Erythroblast (primary cell): ENCODE measurements at regions not wholly inside any gene's neighbourhood (a gene's known extent, or its start where the extent isn't known, plus 50 kb on each side); places are given as distances from the start of the nearest gene placed in this dataset.
"Not testable (repeated sequence)": the region's sequence is repeated elsewhere in the genome, so short reads cannot be mapped to it uniquely, and the experiment has no call there.

Experiments
- DNase-seq, 2 experiments: peaks; one replicate each; lab custom pipeline; 2025; lab: John Stamatoyannopoulos, UW
- GATA1 ChIP-seq: IDR thresholded peaks from 2 replicates; pipeline ENCODE4 v1.6.1; 2011; ENCODE audit warnings: low read depth, mild to moderate bottlenecking, control low read depth, low read length, moderate library complexity
- POLR2A ChIP-seq: IDR thresholded peaks from 2 replicates; pipeline ENCODE4 v1.6.1; 2011; ENCODE audit warnings: mild to moderate bottlenecking, low read length

DNA sequence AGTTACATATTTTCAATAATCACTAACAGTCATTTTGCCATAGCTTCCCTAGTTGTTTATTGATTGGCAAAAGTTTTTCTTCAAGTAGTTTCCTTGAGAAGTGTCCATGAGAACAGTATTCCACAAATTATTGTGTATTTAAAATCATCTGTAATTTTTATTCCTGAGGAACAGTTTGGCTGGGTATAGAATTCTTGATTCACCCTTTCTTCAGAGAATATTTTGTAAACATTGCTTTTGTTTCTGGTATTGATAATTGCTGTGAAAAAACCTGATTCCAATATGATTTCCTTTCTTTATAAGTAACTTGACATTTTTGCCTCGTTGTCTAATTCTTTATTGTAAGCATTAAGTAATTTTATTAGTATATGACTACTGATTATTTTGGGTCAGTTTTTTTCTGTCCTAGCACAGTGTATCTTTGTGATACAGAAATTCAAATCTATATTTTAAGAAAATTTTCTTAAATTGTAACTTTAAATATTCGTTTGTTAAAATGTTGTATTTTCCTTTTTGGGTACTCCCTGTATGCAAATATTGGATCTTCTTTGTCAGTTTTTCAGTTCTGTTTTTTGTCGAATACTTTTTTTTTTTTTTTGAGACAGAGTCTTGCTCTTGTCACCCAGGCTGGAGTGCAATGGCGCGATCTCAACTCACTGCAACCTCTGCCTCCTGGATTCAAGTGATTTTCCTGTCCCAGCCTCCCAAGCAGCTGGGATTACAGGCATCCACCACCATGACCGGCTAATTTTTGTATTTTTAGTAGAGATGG is 162.0 kb upstream of the ATP2B1 start:
- DNase-seq, result no peak
- no peak for TF ChIP-seq GATA1

DNA sequence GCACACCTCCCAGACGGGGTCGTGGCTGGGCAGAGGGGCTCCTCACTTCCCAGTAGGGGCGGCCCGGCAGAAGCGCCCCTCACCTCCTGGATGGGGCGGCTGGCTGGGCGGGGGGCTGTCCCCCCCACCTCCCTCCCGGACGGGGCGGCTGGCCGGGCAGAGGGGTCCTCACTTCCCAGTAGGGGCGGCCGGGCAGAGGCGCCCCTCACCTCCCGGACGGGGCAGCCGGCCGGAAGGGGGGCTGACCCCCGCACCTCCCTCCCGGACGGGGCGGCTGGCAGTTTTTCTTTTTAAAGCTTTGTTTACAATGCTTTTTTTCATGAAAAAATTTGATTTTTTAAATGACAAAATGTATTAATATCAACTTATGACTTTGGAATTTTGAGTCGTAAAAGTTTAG is 159.0 kb upstream of the ATP2B1 start:
- DNase-seq, result not testable (repeated sequence)

DNA sequence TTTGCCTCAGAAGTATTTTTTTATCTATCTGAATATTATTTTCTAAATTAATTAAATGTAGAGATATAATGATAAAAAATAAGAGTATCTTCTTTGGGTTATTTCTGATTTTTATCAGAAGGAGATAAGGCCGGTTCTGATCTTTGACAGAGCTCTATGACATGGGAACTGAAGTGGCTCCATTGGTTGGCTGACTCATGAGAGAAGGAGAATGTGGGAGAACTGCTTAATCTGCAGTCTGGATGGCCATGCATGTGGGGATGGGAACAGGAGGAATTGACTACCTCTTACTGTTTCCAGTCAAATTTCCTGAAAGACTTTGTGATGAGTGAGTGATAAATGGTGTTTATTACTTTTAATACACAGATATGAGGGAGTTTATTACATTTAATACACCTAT is 155.8 kb upstream of the ATP2B1 start:
- no peak for TF ChIP-seq GATA1
- no peak for TF ChIP-seq POLR2A
- DNase-seq, result no peak

DNA sequence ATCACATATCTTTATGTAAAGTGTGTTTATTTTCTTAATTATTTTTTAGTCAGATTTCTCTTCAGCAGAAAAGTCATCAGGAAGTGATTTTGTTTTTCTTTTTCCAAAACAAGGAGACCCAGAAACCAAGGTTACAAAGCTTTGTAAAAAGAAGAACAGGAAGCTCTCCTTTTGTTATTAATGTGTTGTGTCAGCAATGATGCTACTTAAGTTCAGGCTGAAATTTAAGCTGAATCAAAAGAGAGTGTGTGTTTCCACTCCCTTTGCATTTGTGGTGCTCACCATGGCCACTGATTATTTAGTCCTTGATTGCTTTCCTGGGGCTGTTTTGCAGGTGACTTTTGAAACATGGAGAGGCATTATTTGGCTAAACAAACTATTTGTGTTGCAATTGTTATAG is 155.3 kb upstream of the ATP2B1 start:
- TF ChIP-seq GATA1 (no peak), POLR2A (no peak)
- DNase-seq, result no peak

DNA sequence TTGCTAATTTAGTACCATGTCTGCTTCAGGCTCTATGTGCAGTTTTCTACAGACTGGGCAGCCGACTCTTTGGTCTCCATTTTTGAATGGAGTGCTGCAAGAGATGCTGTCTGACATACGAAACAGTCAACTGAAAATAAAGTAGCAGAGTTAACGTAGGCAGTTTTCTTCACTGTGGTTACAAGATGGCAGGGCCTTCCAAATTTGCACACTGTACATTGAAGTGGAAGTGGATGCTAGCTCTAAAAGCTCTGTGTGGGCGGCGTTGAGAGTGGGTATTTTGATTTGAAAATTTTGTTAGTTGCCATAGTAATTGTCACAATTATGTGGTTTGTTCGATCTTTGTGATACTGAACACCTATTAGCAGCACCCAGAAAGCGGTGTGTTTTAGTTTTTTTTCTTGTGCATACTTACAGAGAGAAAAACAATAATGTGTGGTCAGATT is 154.9 kb upstream of the ATP2B1 start:
- TF ChIP-seq POLR2A, result no peak
- TF ChIP-seq GATA1, result no peak
- DNase-seq, result no peak

DNA sequence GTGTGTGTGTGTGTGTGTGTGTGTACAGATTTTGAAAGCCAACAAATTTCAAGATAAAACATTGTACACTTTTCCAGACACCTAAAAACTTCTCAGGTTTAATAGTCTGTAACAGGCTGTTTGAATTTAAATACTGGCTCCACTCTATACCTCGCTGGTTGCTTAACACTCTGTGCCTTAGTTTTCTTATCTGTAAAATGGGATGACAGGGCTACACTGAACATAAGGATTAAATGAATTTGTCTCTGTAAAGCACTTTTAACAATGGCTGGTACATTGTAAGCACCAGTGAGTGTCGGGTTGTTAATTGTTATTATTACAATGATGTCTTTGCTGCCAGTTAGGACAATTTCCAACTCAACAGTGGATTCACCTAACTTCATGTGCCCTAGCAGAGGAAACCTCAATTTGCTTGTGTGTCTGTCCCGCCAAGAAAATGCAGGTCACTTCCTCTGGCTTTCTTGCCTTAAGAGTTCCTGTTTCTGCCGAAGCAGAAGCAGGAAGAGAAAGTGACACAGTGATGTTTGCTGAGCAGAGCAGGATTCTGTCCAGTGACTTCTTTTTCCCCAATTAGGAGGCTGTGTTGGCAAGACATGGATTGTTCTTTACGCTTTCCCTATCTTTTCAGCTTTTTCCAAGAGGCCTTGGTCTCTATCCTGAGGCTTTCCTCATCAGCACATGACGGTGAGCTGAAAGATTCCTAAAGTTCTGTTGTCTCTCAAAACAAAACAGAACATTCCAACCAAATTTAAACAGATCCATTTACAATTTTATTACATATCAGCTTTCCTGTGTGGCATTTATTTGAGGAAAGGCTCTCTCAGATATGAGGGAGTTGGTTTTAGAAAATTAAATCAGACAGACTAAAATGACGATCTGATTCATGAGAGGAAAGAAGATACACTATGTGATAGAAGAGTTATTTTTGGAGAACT is 154.1 kb upstream of the ATP2B1 start:
- no peak for TF ChIP-seq GATA1
- no peak for TF ChIP-seq POLR2A

DNA sequence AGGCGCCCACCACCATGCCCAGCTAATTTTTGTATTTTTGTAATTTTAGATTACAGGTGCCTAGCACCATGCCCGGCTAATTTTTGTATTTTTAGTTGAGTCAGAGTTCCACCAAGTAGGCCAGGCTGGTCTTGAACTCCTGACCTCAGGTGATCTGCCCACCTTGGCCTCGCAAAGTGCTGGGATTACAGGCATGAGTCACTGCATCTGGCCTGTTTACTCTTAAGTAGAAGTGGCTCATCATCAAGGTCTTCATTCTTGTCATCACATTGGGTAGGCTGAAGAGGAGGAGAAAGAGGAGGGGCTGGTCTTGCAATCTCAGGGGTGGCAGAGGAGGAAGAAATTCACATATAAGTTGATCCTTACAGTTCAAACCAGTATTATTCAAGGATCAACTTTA is 152.4 kb upstream of the ATP2B1 start:
- no peak for TF ChIP-seq POLR2A
- TF ChIP-seq GATA1, result no peak
- DNase-seq, result peak in 1 of 2 experiments; percentile 34

More for the DNA sequence above, 154.1 kb upstream of the ATP2B1 start:
- peak in 1 of 2 experiments; percentile 6 for DNase-seq

DNA sequence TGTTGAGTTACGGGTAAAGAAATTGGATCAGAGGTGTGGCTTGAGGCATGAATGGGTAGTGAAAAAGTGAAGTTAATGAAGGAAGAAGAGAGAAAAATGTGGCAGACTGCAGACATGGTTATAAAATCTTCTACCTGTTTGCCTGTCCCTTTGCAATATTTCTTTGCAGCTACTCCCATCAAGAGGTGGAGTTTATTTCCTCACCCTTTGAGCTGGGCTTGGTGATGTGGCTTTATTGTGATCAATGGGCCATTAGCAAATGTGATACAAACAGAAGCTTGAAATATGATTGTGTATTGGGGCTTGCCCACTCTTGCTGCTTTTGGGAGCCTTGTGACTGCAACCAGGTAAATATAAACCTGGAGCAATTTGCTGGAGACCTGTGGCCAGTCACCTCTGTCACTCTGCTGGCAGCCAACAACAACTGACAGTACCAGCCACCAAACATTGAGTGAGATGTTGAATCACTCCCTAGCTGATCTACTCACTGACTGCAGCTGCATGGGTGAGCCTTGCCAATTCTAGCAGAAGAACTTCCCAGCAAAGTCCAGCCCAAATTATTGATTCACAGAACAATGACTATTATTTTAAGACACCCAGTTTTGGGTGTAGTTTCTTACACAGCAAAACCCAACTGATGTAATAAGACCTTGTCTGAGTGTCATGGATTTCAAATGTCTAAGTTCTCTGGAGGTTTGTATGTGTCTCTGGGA is 151.0 kb upstream of the ATP2B1 start:
- TF ChIP-seq GATA1, result no peak
- no peak for TF ChIP-seq POLR2A
- no peak for DNase-seq

DNA sequence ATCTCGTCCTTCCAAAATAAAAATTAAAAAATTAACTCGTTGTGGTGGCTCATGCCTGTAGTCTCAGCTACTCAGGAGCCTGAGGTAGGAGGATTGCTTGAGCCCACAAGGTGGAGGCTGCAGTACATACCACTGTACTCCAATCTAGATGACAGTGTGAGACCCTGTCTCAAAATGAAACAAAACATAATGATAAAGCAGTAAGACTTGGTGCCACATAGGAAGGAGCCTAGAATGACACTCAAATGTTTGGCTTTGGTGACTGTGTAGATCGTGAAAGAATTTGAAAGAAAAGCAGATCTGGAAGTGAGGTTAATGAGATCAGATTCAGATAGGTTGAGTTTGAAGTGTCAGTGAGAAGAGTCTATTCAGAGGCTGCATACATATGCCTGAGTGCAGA is 150.1 kb upstream of the ATP2B1 start:
- DNase-seq, result no peak
- TF ChIP-seq POLR2A, result no peak
- no peak for TF ChIP-seq GATA1

DNA sequence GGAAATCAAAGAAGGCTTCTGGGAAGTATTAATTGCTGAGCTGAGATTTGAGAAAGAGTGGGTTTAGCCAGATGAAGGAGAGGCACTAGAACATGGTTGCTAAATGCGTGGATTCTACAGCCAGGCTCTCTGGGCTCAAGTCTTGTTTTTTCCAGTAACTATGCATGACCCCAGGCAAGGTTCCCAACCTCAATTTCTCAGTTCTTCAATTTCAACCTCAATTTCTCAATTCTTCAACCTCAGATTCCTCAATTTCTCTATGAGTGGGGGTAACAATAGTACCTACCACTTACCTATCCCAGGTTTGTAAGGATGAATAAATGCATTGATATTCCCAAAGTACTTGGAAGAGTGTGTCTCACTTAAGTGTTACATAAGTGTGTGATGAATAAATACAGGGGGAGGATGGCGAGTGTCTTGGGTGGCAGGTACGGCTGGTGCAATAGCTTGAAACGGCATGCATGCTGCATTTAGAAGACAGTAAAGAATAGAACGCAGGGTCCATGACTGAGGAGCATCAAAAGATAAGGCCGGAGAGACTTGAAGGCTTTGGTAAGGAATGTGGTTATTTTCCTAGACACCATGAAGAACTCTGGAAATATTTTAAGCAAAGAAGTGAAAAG is 149.1 kb upstream of the ATP2B1 start:
- peak in 1 of 2 experiments; percentile 8 for DNase-seq
- no peak for TF ChIP-seq POLR2A
- TF ChIP-seq GATA1, result no peak

DNA sequence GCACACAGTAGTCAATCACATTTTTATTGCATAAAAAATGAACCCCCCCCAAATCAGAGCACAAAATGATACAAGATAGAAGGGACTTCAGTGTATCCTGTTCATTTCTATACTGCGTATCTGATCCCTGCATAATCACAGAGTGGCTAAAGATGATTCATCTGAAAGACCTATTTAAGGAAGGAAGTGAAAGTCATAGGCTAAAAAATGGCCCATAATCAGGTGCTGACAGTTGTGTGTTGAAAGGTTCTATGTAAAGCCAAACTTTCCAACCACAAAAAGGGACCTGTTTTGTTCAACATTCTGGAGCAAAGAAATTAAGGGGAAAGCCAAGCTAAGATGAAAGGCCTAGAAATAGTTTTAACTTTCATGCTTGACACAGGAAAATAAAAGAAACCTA is 147.8 kb upstream of the ATP2B1 start:
- TF ChIP-seq GATA1 (no peak), POLR2A (no peak)
- DNase-seq, result peak in 1 of 2 experiments; percentile 8

DNA sequence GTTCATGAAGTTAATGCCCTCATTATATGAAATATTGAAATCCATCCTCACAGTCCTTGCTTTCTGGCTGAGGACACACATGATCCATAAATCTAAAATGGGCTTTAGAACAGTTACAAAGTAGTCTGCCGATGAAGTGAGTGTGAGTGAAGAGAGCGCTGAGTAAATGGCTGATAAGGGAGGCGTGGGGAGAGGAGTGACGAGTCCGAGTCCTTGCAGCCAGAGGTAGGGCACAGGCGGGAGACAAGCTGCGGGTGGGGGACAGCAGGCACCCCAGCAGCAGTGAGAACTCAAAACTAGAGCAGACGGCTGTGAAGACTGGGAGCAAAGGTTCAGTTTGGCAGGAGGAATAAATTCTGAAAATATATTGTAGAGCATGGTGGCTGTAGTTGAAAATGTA is 140.1 kb upstream of the ATP2B1 start:
- no peak for DNase-seq
- TF ChIP-seq GATA1, result no peak

DNA sequence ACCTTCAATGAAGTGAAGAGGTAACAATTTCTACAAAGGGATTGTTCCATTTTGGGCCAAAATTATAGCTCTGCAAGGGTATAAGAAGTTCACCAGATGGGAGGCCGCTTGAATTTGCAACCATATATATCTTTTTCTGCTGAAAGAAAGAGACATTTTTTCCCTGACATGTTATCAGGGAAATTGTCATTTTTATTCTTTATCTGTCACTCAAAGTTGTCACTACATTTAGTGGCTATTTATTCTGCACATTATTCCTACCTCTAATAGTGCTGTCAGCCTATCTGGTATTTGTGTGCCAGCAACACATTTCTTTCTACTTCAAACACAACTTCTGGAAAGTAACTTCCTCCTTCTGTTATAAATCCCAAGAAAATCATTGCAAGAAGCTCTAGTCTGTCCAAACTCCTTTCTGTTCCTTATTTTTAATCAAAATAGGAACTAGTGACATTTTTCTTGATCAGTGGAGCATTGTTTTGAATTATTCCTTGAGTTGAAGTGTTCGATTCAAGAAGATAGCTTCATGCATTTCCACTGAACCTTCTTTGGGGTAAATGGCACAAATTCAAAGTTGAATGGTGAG is 137.9 kb upstream of the ATP2B1 start:
- TF ChIP-seq GATA1 (no peak), POLR2A (no peak)
- no peak for DNase-seq

DNA sequence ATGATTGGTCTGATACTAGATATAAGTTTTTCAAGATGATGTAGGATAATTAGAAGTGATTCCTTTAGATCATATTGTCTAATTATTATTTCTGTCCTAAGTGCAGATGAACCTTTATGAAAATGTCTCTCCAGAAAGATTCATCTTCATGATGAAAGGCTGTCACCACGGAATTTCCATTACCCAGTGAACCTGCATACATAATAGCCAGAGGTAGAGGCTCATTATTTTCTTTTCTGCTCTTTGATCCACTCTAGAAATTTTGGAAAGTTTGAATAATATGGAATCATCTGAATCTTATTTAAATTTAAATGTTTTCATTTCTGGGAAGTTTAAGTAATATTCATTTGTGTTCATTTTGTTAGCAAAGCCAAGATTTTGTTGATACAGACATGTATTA is 137.1 kb upstream of the ATP2B1 start:
- no peak for DNase-seq

More for the DNA sequence above, 137.1 kb upstream of the ATP2B1 start:
- TF ChIP-seq POLR2A (no peak), GATA1 (no peak)
